IPS-20b (cell line): ENCODE measurements at regions not wholly inside any gene's neighbourhood (a gene's known extent, or its start where the extent isn't known, plus 50 kb on each side); places are given as distances from the start of the nearest gene placed in this dataset.

Experiments
- H3K27ac ChIP-seq: one replicate; pipeline ENCODE4 v1.5.1; 2013; ENCODE audit warnings: low read length
- H3K27me3 ChIP-seq: 2 replicates; pipeline ENCODE4 v1.6.1; 2013; ENCODE audit warnings: mild to moderate bottlenecking, low read length, inconsistent platforms; ENCODE audit not compliant: insufficient read depth
- H3K36me3 ChIP-seq: 2 replicates; pipeline ENCODE4 v1.6.1; 2013; ENCODE audit warnings: low read depth, mild to moderate bottlenecking, inconsistent platforms, low read length, moderate library complexity; ENCODE audit not compliant: insufficient read depth
- H3K4me1 ChIP-seq: 2 replicates; pipeline ENCODE4 v1.6.1; 2013; ENCODE audit warnings: mild to moderate bottlenecking, control low read depth, inconsistent platforms, low read length, moderate library complexity; ENCODE audit not compliant: insufficient read depth
- H3K4me3 ChIP-seq: 2 replicates; pipeline ENCODE4 v1.5.1; 2013; ENCODE audit warnings: mild to moderate bottlenecking, low read length, inconsistent platforms
- H3K9ac ChIP-seq: 2 replicates; pipeline ENCODE4 v1.6.1; 2013; ENCODE audit warnings: low read depth, mild to moderate bottlenecking, inconsistent platforms, low read length, moderate library complexity
- H3K9me3 ChIP-seq: 2 replicates; pipeline ENCODE4 v1.6.1; 2013; ENCODE audit warnings: mild to moderate bottlenecking, low read depth, low read length, inconsistent platforms; ENCODE audit not compliant: insufficient read depth

DNA sequence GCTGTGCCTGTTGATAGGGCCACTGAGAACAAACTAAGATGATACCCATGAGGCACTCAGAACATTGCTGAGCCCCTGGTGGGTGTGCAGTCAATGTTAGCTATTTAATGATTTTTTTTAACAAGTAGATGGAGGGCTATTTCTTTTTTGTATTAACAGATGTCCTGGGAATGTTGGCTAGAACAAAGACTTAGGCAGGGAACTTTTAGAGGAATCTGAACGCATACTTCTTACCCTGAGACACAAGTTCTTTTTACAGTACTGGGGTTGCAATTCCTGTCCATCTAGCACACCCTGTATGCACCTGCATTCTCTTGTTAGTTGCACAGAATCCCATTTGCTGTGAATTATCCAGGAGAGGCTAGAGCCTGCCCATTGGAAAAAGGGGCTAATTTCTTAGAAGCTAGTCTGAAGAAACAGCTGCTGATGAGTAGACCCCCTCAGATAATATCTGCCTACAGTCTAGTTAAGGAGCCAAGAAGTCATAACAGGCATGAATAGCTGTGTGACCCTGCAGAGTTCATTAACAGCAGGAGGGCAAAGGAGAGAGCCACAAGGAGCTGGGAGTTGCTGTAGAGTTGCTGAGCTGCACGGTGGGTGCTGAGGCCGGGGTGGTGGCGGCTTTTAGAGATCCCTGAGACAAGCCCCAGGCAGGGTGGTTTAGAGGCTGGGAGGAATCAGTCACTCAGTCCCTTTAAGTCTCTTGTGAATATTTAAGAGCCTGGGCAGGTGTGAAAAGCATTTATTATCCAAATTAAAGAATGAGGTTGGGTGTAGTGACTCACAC lies 103.7 kb upstream of the FZD8 start:
- Histone ChIP-seq H3K9me3 (no peaks in the 10 kb centered on the region), H3K27ac (no peak overlapping the region), H3K4me3 (no peak overlapping the region), H3K27me3 (no peaks in the 10 kb centered on the region), H3K9ac (no peak overlapping the region), H3K4me1 (no peaks in the 10 kb centered on the region), H3K36me3 (no peaks in the 10 kb centered on the region)

GRCh38 chr10:35743851-35744250 lies 101.8 kb upstream of the FZD8 start:
- Histone ChIP-seq H3K9me3 (no peaks in the 10 kb centered on the region), H3K27ac (no peak overlapping the region), H3K27me3 (no peaks in the 10 kb centered on the region), H3K36me3 (no peaks in the 10 kb centered on the region), H3K9ac (no peak overlapping the region), H3K4me1 (no peaks in the 10 kb centered on the region), H3K4me3 (no peak overlapping the region)

DNA sequence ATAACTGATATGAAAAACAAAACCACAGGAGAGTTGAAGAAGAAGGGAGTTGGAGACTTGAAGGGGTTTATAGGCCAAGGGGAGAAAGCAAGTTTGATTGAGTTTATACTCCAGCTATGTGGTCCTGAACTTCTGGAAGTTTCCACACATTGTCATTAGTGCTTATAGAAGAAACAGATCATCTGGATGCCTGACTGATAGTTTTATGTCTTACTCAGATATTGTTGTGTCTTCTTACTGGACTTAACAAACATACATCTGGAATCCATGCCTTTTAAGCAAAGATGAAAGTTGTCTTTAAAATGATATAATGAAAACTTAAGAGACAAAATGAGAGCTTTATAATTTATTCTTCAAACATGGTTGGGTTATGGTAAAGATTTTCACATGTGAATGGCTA lies 101.3 kb upstream of the FZD8 start:
- H3K36me3 ChIP-seq = no peaks in the 10 kb centered on the region
- no peak overlapping the region for H3K9ac ChIP-seq
- H3K27me3 ChIP-seq = no peaks in the 10 kb centered on the region

GRCh38 chr10:35739998-35740397 lies 97.9 kb upstream of the FZD8 start:
- no peaks in the 10 kb centered on the region for H3K36me3 ChIP-seq
- H3K4me3 ChIP-seq = no peak overlapping the region
- no peak overlapping the region for H3K27ac ChIP-seq
- H3K9me3 ChIP-seq = no peaks in the 10 kb centered on the region
- no peaks in the 10 kb centered on the region for H3K4me1 ChIP-seq
- H3K27me3 ChIP-seq = no peaks in the 10 kb centered on the region
- H3K9ac ChIP-seq = no peak overlapping the region

More for the DNA sequence above, 101.3 kb upstream of the FZD8 start:
- Histone ChIP-seq H3K9me3 (no peaks in the 10 kb centered on the region), H3K4me1 (no peaks in the 10 kb centered on the region), H3K27ac (no peak overlapping the region), H3K4me3 (no peak overlapping the region)

- no peaks in the 10 kb centered on the region for H3K4me1 ChIP-seq
- H3K27me3 ChIP-seq = no peaks in the 10 kb centered on the region
- H3K36me3 ChIP-seq = no peaks in the 10 kb centered on the region
- no peak overlapping the region for H3K27ac ChIP-seq
- H3K4me3 ChIP-seq = no peak overlapping the region
- H3K9ac ChIP-seq = no peak overlapping the region
- H3K9me3 ChIP-seq = no peaks in the 10 kb centered on the region
Observed at GRCh38 chr10:35735412-35735811, 93.3 kb upstream of the FZD8 start.

- no peaks in the 10 kb centered on the region for H3K9me3 ChIP-seq
- no peak overlapping the region for H3K27ac ChIP-seq
- no peak overlapping the region for H3K4me3 ChIP-seq
- H3K36me3 ChIP-seq = no peaks in the 10 kb centered on the region
- H3K9ac ChIP-seq = no peak overlapping the region
- H3K27me3 ChIP-seq = no peaks in the 10 kb centered on the region
- H3K4me1 ChIP-seq = no peaks in the 10 kb centered on the region
Observed at GRCh38 chr10:35731828-35732227, 89.7 kb upstream of the FZD8 start.

DNA sequence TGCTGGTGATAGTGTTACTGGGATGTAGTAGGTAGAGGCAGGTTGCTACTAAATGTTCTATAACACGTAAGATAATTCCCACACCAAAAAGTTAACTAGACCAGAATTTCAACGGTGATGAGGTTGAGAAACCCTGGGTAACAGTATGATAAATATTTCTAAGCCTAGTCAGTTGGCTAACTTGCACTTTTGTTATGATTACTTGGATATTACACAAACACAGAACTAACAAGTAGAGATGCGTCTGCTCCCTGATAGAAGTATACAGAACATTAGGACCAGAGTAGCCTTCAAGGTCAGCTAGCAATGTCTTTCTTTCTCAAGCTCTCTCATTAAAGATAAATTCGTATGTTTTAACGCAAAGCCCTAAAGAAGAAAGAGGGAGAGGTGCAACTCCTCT lies 86.2 kb upstream of the FZD8 start:
- H3K9ac ChIP-seq = no peak overlapping the region
- H3K9me3 ChIP-seq = no peaks in the 10 kb centered on the region
- H3K27ac ChIP-seq = no peak overlapping the region
- no peaks in the 10 kb centered on the region for H3K27me3 ChIP-seq
- H3K4me3 ChIP-seq = no peak overlapping the region
- no peaks in the 10 kb centered on the region for H3K36me3 ChIP-seq
- H3K4me1 ChIP-seq = no peaks in the 10 kb centered on the region

DNA sequence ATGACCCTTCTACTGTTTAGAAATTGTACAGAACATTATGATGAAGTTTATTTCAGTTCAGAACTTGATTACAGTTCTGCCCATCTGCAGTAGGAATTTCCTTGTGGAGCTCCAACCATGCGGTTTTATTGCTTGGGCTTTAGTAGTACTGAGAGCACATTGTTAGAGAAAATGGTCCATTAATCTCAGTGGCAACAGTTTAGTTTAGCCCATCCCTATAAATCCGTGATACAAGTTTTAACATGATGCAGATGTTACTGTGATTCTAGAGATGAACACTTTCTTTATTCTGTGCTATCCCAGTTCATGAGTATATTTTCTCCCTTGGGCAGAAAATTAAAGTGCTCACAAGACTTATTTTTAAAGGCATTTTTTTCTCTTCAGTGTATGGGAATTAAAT lies 84.8 kb upstream of the FZD8 start:
- Histone ChIP-seq H3K4me3 (no peak overlapping the region), H3K27ac (no peak overlapping the region), H3K4me1 (no peaks in the 10 kb centered on the region), H3K27me3 (no peaks in the 10 kb centered on the region), H3K9ac (no peak overlapping the region), H3K9me3 (no peaks in the 10 kb centered on the region), H3K36me3 (no peaks in the 10 kb centered on the region)

DNA sequence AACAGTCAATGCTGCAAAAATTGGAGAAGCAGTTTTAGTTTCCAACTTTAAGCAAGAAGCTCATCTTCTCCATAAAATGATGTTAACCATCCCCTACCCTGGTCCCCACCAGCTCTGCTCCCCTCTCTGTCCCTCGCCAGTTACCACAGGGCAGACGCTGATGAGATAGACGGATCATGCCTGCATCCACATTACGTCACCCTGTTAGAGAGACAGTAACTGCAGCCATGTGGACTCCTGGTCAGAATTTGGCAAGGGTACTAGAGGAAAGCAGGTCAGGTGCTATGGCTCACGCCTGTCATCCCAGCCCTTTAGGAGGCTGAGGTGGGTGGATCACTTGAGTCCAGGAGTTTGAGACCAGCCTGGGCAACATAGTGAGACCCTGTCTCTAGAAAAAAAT lies 81.9 kb upstream of the FZD8 start:
- H3K4me1 ChIP-seq = no peaks in the 10 kb centered on the region
- H3K27me3 ChIP-seq = no peaks in the 10 kb centered on the region
- no peak overlapping the region for H3K4me3 ChIP-seq
- H3K9me3 ChIP-seq = no peaks in the 10 kb centered on the region
- no peak overlapping the region for H3K27ac ChIP-seq
- H3K9ac ChIP-seq = no peak overlapping the region
- no peaks in the 10 kb centered on the region for H3K36me3 ChIP-seq

GRCh38 chr10:35723059-35723458 lies 81.0 kb upstream of the FZD8 start:
- Histone ChIP-seq H3K9me3 (no peaks in the 10 kb centered on the region), H3K36me3 (no peaks in the 10 kb centered on the region), H3K27me3 (no peaks in the 10 kb centered on the region), H3K27ac (no peak overlapping the region), H3K9ac (no peak overlapping the region), H3K4me3 (no peak overlapping the region), H3K4me1 (no peaks in the 10 kb centered on the region)

- Histone ChIP-seq H3K27me3 (no peaks in the 10 kb centered on the region), H3K4me1 (no peaks in the 10 kb centered on the region), H3K27ac (no peak overlapping the region), H3K9ac (no peak overlapping the region), H3K9me3 (no peaks in the 10 kb centered on the region), H3K4me3 (no peak overlapping the region), H3K36me3 (no peaks in the 10 kb centered on the region)
Observed at GRCh38 chr10:35722636-35723035, 80.5 kb upstream of the FZD8 start.

GRCh38 chr10:35722226-35722625 lies 80.1 kb upstream of the FZD8 start:
- no peaks in the 10 kb centered on the region for H3K4me1 ChIP-seq
- no peaks in the 10 kb centered on the region for H3K36me3 ChIP-seq
- H3K27me3 ChIP-seq = no peaks in the 10 kb centered on the region
- no peak overlapping the region for H3K27ac ChIP-seq
- no peak overlapping the region for H3K9ac ChIP-seq
- no peak overlapping the region for H3K4me3 ChIP-seq
- no peaks in the 10 kb centered on the region for H3K9me3 ChIP-seq
